Heart left ventricle (tissue), 13 donors: ENCODE measurements at regions not wholly inside any gene's neighbourhood (a gene's known extent, or its start where the extent isn't known, plus 50 kb on each side); places are given as distances from the start of the nearest gene placed in this dataset.

Source experiments
- CTCF ChIP-seq, 12 donors: fragments of 200-600 bp; sonication (generic) in 4 of 12; IDR thresholded peaks; one replicate each; pipeline versions ENCODE4 v1.5.0 to v1.8.0; 2018 to 2022; ENCODE audit warnings: antibody characterized with exemption in 12 of 12, mild to moderate bottlenecking in 5 of 12
- POLR2A ChIP-seq, 2 donors: fragments of 450-650 bp; IDR thresholded peaks; one replicate each; pipeline ENCODE4 v1.6.1; 2017; ENCODE audit warnings: antibody characterized with exemption in 2 of 2, mild to moderate bottlenecking in 2 of 2, moderate library complexity in 2 of 2
- donor health status: ischemic (EF 13 %, LVEDD 7.1; RV severe dilation, severe dysfunction).
- donor health status: DM: no; HTN: yes; CAD: no.
- donor health status: DM: no; HTN: no; CAD: no.
- donor health status: ischemic (EF 25% LVEDD 6.9; RV normal size, moderate dysfunction).
- donor health status: ischemic (EF 25% LVEDD 5.7; RV mildly dilated, moderate dysfunction).
- donor health status: ischemic (EF 35%, LVEDD 5.7; RV mildly dilated, moderate dysfunction).
- donor health status: nonischemic (EF 11% LVEDD 7.7; RV severe dilation, severe dysfunction).
- donor health status: DM: yes; HTN: yes; CAD: no.
- donor health status: PGD.
- donor health status: ischemic (EF 29% LVEDD 5.4; RV normal size, mild dysfunction).
- donor health status: nonischemic (EF 23%, LVEDD 6.1; RV moderate dilation, normal function).

- no peak for TF ChIP-seq CTCF (IDR thresholded peaks at IDR 0.05)
- no peak for TF ChIP-seq POLR2A (IDR thresholded peaks at IDR 0.05)
Measured at GRCh38 chr1:224859651-224860050, 69.8 kb upstream of the DNAH14 start.
